ENCODE measurements at regions not wholly inside any gene's neighbourhood (a gene's known extent, or its start where the extent isn't known, plus 50 kb on each side); places are given as distances from the start of the nearest gene placed in this dataset.

- Histone ChIP-seq H3K4me3 (replicated peaks in 1 of 2; ENCODE audit: low read depth in 1 of 2, low read length in 2 of 2) (no peak overlapping the region), H3K9ac (ENCODE audit: low read length) (no peak overlapping the region), H3K27me3 (ENCODE audit: insufficient read depth, low read length) (peaks cover 33% of the 10 kb centered on the region), H3K9me2 (ENCODE audit: insufficient read depth) (no peaks in the 10 kb centered on the region), H3K79me2 (ENCODE audit: insufficient read depth, low read length) (no peaks in the 10 kb centered on the region), H4K20me1 (ENCODE audit: insufficient read depth) (no peaks in the 10 kb centered on the region), H3K4me2 (ENCODE audit: low read length) (no peak overlapping the region), H2AFZ (ENCODE audit: low read depth, low read length, poor library complexity, severe bottlenecking) (no peak overlapping the region), H3K4me1 (ENCODE audit: control insufficient read depth in 1 of 2, insufficient read depth in 2 of 2, low read length in 2 of 2) (no peaks in the 10 kb centered on the region), H3K9me3 (ENCODE audit: control insufficient read depth in 1 of 2, insufficient read depth in 1 of 2, low read depth in 1 of 2, low read length in 2 of 2) (no peaks in the 10 kb centered on the region), H3K36me3 (ENCODE audit: control insufficient read depth in 1 of 2, insufficient read depth in 2 of 2, low read length in 2 of 2) (no peaks in the 10 kb centered on the region), H3K27ac (ENCODE audit: low read depth, low read length) (no peak overlapping the region)
- no peak for DNase-seq (ENCODE audit: low read depth, low spot score)
- BruUV-seq (replicated peaks), result no TSS peak
- TF ChIP-seq EZH2 (IDR thresholded peaks at IDR 0.05), result no peak
- TF ChIP-seq CBX3 (IDR thresholded peaks at IDR 0.05; ENCODE audit: low read depth), result no peak
- no peak for TF ChIP-seq ELF1 (IDR thresholded peaks at IDR 0.05; ENCODE audit: borderline replicate concordance, low read depth)
- no peak for TF ChIP-seq JUND (IDR thresholded peaks at IDR 0.05)
- TF ChIP-seq YY1 (IDR thresholded peaks at IDR 0.05; ENCODE audit: extremely low read depth, insufficient replicate concordance, low read depth, low read length), result no peak
- TF ChIP-seq POLR2A (IDR thresholded peaks at IDR 0.05; ENCODE audit: borderline replicate concordance, extremely low read depth, insufficient read depth, insufficient read length), result no peak
- no peak for TF ChIP-seq EZH2phosphoT487 (IDR thresholded peaks at IDR 0.05; ENCODE audit: borderline replicate concordance)
- TF ChIP-seq ZBTB33 (IDR thresholded peaks at IDR 0.05; ENCODE audit: extremely low read depth, insufficient replicate concordance, low read length), result no peak
- no peak for TF ChIP-seq SRF (IDR thresholded peaks at IDR 0.05; ENCODE audit: low read depth)
- CTCF ChIA-PET, result no interaction called here
- RAD21 ChIA-PET (ENCODE audit: low non-redundant PET in 1 of 2, low total read pairs in 2 of 2, uncharacterized antibody in 2 of 2, unreplicated experiment in 2 of 2), result no interaction called here
- POLR2A ChIA-PET, result no interaction called here
- intact Hi-C loops (cut with micrococcal nuclease), result no loop called here
- no peak for ATAC-seq
These were observed 389.7 kb downstream of the OMA1 start for GRCh38 chr1:58156831-58157230.

- Histone ChIP-seq H3K27me3 (ENCODE audit: insufficient read depth, low read length) (peaks cover 32% of the 10 kb centered on the region), H3K4me1 (ENCODE audit: control insufficient read depth in 1 of 2, insufficient read depth in 2 of 2, low read length in 2 of 2) (no peaks in the 10 kb centered on the region), H3K4me3 (replicated peaks in 1 of 2; ENCODE audit: low read depth in 1 of 2, low read length in 2 of 2) (no peak overlapping the region), H2AFZ (ENCODE audit: low read depth, low read length, poor library complexity, severe bottlenecking) (no peak overlapping the region), H4K20me1 (ENCODE audit: insufficient read depth) (no peaks in the 10 kb centered on the region), H3K9me2 (ENCODE audit: insufficient read depth) (no peaks in the 10 kb centered on the region), H3K27ac (ENCODE audit: low read depth, low read length) (no peak overlapping the region), H3K9ac (ENCODE audit: low read length) (no peak overlapping the region), H3K9me3 (ENCODE audit: control insufficient read depth in 1 of 2, insufficient read depth in 1 of 2, low read depth in 1 of 2, low read length in 2 of 2) (no peaks in the 10 kb centered on the region), H3K79me2 (ENCODE audit: insufficient read depth, low read length) (no peaks in the 10 kb centered on the region), H3K4me2 (ENCODE audit: low read length) (no peak overlapping the region), H3K36me3 (ENCODE audit: control insufficient read depth in 1 of 2, insufficient read depth in 2 of 2, low read length in 2 of 2) (no peaks in the 10 kb centered on the region)
- POLR2A ChIA-PET, result no interaction called here
- no TSS peak for BruUV-seq (replicated peaks)
- RAD21 ChIA-PET (ENCODE audit: low non-redundant PET in 1 of 2, low total read pairs in 2 of 2, uncharacterized antibody in 2 of 2, unreplicated experiment in 2 of 2), result no interaction called here
- TF ChIP-seq SIN3A (IDR thresholded peaks at IDR 0.05; ENCODE audit: low read depth) (no peak), JUND (IDR thresholded peaks at IDR 0.05) (no peak), SP1 (IDR thresholded peaks at IDR 0.05; ENCODE audit: low read depth) (no peak), ELF1 (IDR thresholded peaks at IDR 0.05; ENCODE audit: borderline replicate concordance, low read depth) (no peak), ATF3 (IDR thresholded peaks at IDR 0.05) (no peak), POLR2A (IDR thresholded peaks at IDR 0.05; ENCODE audit: borderline replicate concordance, extremely low read depth, insufficient read depth, insufficient read length) (no peak), ZNF274 (IDR thresholded peaks at IDR 0.05; ENCODE audit: low read depth, low read length) (no peak), CBX3 (IDR thresholded peaks at IDR 0.05; ENCODE audit: low read depth) (no peak), EZH2 (IDR thresholded peaks at IDR 0.05) (no peak), EGR1 (IDR thresholded peaks at IDR 0.05; ENCODE audit: low read depth) (no peak), CTCF (IDR thresholded peaks at IDR 0.05 in 2 of 3, conservative IDR thresholded peaks at IDR 0.05 in 1 of 3; ENCODE audit: borderline replicate concordance in 1 of 3, insufficient read depth in 1 of 3, low read depth in 2 of 3, low read length in 2 of 3) (no peak), EZH2phosphoT487 (IDR thresholded peaks at IDR 0.05; ENCODE audit: borderline replicate concordance) (no peak), YY1 (IDR thresholded peaks at IDR 0.05; ENCODE audit: extremely low read depth, insufficient replicate concordance, low read depth, low read length) (no peak), POLR2AphosphoS5 (IDR thresholded peaks at IDR 0.05; ENCODE audit: low read depth, low read length) (no peak), CEBPB (IDR thresholded peaks at IDR 0.05; ENCODE audit: low read depth) (no peak)
- DNase-seq (ENCODE audit: low read depth, low spot score), result no peak
- intact Hi-C loops (cut with micrococcal nuclease), result no loop called here
- ATAC-seq, result no peak
- CTCF ChIA-PET, result interaction anchor here (0.6 kb wide), 1 partner anchor 8 kb away, joined by 3 read pairs; no protein-coding TSS in a partner anchor
These were observed 390.4 kb downstream of the OMA1 start for GRCh38 chr1:58156124-58156468.
